Progenitor cell of endocrine pancreas (in vitro differentiated cells): ENCODE measurements at regions not wholly inside any gene's neighbourhood (a gene's known extent, or its start where the extent isn't known, plus 50 kb on each side); places are given as distances from the start of the nearest gene placed in this dataset.

ENCODE experiments used
- DNase-seq: peaks from one replicate; pipeline ENCODE4 v3.0.0; 2021; ENCODE audit warnings: low spot score; ENCODE audit not compliant: unreplicated experiment
- H3K27ac Mint-ChIP-seq: 2 replicates; pipeline ENCODE4 v1.8.0; 2021; ENCODE audit warnings: mild to moderate bottlenecking, moderate library complexity, mixed read lengths
- H3K27me3 Mint-ChIP-seq: 2 replicates; pipeline ENCODE4 v1.8.0; 2021; ENCODE audit warnings: mixed read lengths
- H3K36me3 Mint-ChIP-seq: 2 replicates; pipeline ENCODE4 v1.8.0; 2022; ENCODE audit warnings: mixed read lengths; ENCODE audit not compliant: insufficient read depth
- H3K4me1 Mint-ChIP-seq: 2 replicates; pipeline ENCODE4 v1.8.0; 2021; ENCODE audit warnings: low read depth, mixed read lengths
- H3K4me3 Mint-ChIP-seq: 2 replicates; pipeline ENCODE4 v1.8.0; 2021; ENCODE audit warnings: low read depth, mild to moderate bottlenecking, moderate library complexity, mixed read lengths
- H3K9me3 Mint-ChIP-seq: 2 replicates; pipeline ENCODE4 v1.8.0; 2021; ENCODE audit warnings: low read depth, mixed read lengths
- TF ChIP-seq, protein P1 (sequence below): fragments of 200-600 bp; sonication (generic); IDR thresholded peaks from one replicate; pipeline ENCODE4 v1.5.0; 2021; ENCODE audit warnings: antibody characterized with exemption, mild to moderate bottlenecking; ENCODE audit not compliant: unreplicated experiment

GRCh38 chr5:147169399-147169798 is 65.4 kb upstream of the STK32A start:
- H3K4me1 Mint-ChIP-seq: peaks cover 16% of the 10 kb centered on the region
- H3K36me3 Mint-ChIP-seq: no peaks in the 10 kb centered on the region
- DNase-seq: no peak
- no peaks in the 10 kb centered on the region for H3K9me3 Mint-ChIP-seq
- H3K4me3 Mint-ChIP-seq: no peak overlapping the region
- peak overlapping the region; percentile 88 for H3K27ac Mint-ChIP-seq
- TF ChIP-seq, protein P1, sequence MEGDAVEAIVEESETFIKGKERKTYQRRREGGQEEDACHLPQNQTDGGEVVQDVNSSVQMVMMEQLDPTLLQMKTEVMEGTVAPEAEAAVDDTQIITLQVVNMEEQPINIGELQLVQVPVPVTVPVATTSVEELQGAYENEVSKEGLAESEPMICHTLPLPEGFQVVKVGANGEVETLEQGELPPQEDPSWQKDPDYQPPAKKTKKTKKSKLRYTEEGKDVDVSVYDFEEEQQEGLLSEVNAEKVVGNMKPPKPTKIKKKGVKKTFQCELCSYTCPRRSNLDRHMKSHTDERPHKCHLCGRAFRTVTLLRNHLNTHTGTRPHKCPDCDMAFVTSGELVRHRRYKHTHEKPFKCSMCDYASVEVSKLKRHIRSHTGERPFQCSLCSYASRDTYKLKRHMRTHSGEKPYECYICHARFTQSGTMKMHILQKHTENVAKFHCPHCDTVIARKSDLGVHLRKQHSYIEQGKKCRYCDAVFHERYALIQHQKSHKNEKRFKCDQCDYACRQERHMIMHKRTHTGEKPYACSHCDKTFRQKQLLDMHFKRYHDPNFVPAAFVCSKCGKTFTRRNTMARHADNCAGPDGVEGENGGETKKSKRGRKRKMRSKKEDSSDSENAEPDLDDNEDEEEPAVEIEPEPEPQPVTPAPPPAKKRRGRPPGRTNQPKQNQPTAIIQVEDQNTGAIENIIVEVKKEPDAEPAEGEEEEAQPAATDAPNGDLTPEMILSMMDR: no peak
- H3K27me3 Mint-ChIP-seq: no peaks in the 10 kb centered on the region

DNA sequence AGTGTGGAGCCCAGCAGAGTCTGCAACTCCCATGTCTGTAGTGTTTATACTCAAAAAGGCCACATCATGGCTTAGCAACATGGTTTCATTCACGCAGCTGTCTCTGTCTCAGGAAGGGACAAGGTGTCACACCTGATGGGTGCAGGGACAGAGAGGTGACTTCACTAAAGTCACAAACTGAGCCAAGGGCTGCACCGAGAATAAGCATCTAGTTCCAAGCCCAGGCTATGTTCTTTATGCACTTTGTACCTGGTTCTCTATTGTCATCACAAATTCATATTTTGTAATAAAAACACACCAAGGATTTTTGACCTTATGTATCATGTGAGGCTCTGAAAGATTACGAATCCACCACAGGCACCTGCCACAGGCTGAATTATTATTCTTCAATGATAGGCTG is 64.9 kb upstream of the STK32A start:
- Mint-ChIP-seq H3K9me3 (no peaks in the 10 kb centered on the region), H3K4me3 (no peak overlapping the region), H3K27ac (peak overlapping the region; percentile 31), H3K27me3 (no peaks in the 10 kb centered on the region), H3K36me3 (no peaks in the 10 kb centered on the region), H3K4me1 (peaks cover 16% of the 10 kb centered on the region)
- DNase-seq: no peak
- TF ChIP-seq, protein P1: no peak

DNA sequence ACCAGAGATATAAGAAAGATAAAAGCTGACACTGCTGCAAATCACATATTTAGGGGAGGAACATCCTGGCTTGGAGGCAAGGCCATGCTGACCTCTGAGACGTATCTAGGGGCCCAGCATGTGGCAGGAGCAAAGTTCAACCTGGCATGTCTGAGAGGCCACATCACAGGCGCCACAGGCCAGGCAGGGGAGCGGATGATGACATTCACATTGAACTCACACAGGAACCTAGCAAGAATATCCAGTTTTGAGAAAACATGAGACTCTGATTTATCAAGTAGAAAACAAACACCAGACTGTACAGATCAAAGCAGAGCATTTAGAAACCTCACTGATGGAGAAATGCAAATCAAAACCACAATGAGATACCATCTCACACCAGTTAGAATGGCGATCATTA is 64.2 kb upstream of the STK32A start:
- H3K9me3 Mint-ChIP-seq: no peaks in the 10 kb centered on the region
- H3K36me3 Mint-ChIP-seq: no peaks in the 10 kb centered on the region
- TF ChIP-seq, protein P1: no peak
- peaks cover 18% of the 10 kb centered on the region for H3K4me1 Mint-ChIP-seq
- no peak overlapping the region for H3K4me3 Mint-ChIP-seq
- DNase-seq: no peak
- H3K27ac Mint-ChIP-seq: peak overlapping the region; percentile 22
- H3K27me3 Mint-ChIP-seq: no peaks in the 10 kb centered on the region

DNA sequence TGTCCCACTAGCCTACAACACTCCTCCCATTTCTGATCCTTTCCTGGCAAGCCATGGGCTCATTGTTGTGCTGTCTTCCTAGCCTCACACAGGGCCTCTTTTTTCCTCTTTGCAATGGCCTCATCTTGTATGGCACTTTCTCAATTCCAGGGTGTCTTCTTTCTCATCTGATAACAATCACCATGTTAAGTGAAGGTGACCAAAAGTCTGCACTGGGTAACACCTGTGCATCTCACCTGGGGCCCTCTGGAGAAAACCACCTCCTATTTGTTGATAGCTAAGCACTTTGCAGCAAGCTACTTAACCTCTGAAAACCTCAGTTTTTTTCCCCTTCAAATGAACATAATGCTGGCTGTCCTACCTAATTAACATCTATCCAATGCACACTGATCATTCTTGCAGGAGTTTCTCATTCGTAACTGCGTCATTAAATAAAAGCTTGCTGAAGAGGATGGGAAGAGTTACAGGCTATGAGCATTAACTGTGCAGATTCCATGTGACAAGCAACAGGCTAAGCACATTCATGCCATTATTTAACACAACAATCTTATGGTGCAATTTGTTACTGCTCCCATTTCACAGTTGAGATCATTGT is 60.1 kb upstream of the STK32A start:
- Mint-ChIP-seq H3K27me3 (no peaks in the 10 kb centered on the region), H3K4me1 (peaks cover 17% of the 10 kb centered on the region), H3K27ac (peak overlapping the region; percentile 12), H3K36me3 (no peaks in the 10 kb centered on the region), H3K9me3 (no peaks in the 10 kb centered on the region), H3K4me3 (no peak overlapping the region)
- TF ChIP-seq, protein P1: no peak
- no peak for DNase-seq

DNA sequence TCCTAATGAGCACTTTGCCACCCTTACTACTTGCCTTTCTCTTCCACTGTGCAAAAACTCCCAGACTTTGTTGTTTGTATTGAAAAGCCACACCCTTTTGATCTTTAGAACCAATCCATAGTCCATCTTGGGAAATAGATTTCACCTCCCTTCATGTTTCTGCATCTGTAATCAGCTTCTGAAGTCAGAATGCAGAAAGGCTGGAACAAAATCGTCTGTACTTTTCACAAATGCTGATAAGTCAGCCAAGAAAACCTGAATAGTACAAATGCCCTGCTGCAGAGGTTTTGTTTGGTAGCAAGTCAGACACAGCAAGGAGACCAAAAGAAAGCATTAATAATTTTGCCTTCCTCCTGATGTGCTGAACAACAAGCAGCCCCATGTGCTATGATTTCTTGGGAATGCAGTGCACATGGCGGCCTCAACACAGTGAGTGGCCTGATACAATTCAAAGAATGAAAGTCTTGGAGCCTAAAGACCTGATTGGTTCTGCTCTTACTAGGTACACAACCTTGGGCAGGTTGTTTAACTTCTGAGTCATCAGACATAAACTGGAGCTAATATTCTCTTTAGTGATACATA is 59.2 kb upstream of the STK32A start:
- DNase-seq: no peak
- H3K36me3 Mint-ChIP-seq: no peaks in the 10 kb centered on the region
- H3K4me1 Mint-ChIP-seq: peaks cover 11% of the 10 kb centered on the region
- H3K4me3 Mint-ChIP-seq: no peak overlapping the region
- no peak overlapping the region for H3K27ac Mint-ChIP-seq
- TF ChIP-seq, protein P1: no peak
- H3K9me3 Mint-ChIP-seq: no peaks in the 10 kb centered on the region
- no peaks in the 10 kb centered on the region for H3K27me3 Mint-ChIP-seq
